ENCODE measurements at regions not wholly inside any gene's neighbourhood (a gene's known extent, or its start where the extent isn't known, plus 50 kb on each side); places are given as distances from the start of the nearest gene placed in this dataset.

DNA sequence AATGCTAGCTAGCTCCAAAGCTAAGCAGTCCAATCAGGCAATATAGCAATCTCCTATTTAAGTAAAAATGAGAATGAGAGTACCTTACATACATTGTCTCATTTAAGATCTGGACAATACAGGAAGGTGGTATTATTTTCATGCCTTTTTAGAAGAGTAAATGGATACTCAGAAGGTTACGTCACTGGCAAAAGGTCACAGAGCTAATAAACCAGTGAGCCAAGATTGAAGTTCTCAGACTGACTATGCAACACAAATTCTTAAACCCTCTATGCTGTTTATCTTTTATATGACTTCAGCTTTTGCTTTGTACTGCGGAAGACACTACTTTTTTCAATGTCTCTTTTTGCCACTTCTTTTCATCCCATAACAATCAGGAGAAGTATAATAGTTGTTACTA is 135.2 kb upstream of the PRL start:
- Histone ChIP-seq H3K4me1 (no peaks in the 10 kb centered on the region), H3K4me3 (no peak overlapping the region), H3K27me3 (no peaks in the 10 kb centered on the region), H3K27ac (no peak overlapping the region), H3K36me3 (no peaks in the 10 kb centered on the region), H3K9me3 (no peaks in the 10 kb centered on the region)
- DNase-seq (ENCODE audit: low spot score in 2 of 2) = no peak
- TF ChIP-seq POLR2A (IDR thresholded peaks at IDR 0.05) = no peak
- TF ChIP-seq, protein P1, sequence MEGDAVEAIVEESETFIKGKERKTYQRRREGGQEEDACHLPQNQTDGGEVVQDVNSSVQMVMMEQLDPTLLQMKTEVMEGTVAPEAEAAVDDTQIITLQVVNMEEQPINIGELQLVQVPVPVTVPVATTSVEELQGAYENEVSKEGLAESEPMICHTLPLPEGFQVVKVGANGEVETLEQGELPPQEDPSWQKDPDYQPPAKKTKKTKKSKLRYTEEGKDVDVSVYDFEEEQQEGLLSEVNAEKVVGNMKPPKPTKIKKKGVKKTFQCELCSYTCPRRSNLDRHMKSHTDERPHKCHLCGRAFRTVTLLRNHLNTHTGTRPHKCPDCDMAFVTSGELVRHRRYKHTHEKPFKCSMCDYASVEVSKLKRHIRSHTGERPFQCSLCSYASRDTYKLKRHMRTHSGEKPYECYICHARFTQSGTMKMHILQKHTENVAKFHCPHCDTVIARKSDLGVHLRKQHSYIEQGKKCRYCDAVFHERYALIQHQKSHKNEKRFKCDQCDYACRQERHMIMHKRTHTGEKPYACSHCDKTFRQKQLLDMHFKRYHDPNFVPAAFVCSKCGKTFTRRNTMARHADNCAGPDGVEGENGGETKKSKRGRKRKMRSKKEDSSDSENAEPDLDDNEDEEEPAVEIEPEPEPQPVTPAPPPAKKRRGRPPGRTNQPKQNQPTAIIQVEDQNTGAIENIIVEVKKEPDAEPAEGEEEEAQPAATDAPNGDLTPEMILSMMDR (IDR thresholded peaks at IDR 0.05) = no peak
- no peak for TF ChIP-seq EP300 (IDR thresholded peaks at IDR 0.05)
- WGBS, 2 donors = 95 to 97% methylated on average over 2 of the region's 2 CpGs

DNA sequence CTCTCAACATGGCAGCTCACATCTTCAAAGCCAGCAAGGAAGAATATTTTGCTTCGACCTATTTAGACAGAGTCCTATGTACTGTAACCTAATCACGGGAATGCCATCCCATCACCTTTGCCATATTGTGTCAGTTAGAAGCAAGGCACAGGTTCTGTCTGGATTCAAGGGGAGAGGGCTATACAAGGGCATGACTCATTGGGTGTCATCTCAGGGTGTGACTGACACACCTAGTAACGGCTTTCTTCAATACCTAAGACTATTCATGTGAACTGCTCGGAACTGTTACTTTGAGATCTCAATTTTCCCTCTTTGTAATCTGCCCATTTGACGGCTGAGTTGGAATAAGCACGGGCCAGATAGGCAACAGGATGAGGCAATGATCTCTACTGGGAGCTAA is 135.6 kb upstream of the HDGFL1 start:
- no peaks in the 10 kb centered on the region for H3K4me1 ChIP-seq
- TF ChIP-seq, protein P1 (IDR thresholded peaks at IDR 0.05) = no peak
- TF ChIP-seq EP300 (IDR thresholded peaks at IDR 0.05) (no peak), POLR2A (IDR thresholded peaks at IDR 0.05) (no peak)
- WGBS, 2 donors = 91 to 95% methylated on average over 6 of the region's 6 CpGs
- no peaks in the 10 kb centered on the region for H3K9me3 ChIP-seq
- H3K27ac ChIP-seq = no peak overlapping the region
- H3K27me3 ChIP-seq = no peaks in the 10 kb centered on the region
- no peak for DNase-seq (ENCODE audit: low spot score in 2 of 2)
- no peaks in the 10 kb centered on the region for H3K36me3 ChIP-seq
- H3K4me3 ChIP-seq = no peak overlapping the region

DNA sequence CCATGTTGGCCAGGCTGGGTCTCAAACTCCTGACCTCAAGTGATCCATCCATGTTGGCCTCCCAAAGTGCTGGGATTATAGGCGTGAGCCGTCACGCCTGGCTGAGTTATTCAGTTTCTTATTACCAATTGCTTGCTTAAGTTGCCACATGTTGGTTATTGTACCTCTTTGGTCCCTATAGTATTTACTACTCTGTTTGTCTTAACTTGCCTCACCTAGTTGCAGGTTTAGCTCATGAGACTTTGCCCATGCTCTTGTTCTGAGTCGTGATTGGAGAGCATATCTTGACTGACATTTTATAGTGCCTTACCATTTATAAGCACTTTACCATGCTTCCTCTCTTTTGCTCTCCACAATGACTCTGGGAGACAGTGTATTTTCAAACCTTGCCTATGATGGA is 134.2 kb upstream of the HDGFL1 start:
- Histone ChIP-seq H3K27me3 (no peaks in the 10 kb centered on the region), H3K4me3 (no peak overlapping the region), H3K4me1 (no peaks in the 10 kb centered on the region), H3K9me3 (no peaks in the 10 kb centered on the region), H3K27ac (no peak overlapping the region), H3K36me3 (no peaks in the 10 kb centered on the region)
- 85% methylated on average over 4 of the region's 4 CpGs for WGBS, 2 donors
- DNase-seq (ENCODE audit: low spot score in 2 of 2) = no peak
- TF ChIP-seq POLR2A (IDR thresholded peaks at IDR 0.05) = no peak
- TF ChIP-seq, protein P1 (IDR thresholded peaks at IDR 0.05) = no peak
- TF ChIP-seq EP300 (IDR thresholded peaks at IDR 0.05) = no peak

DNA sequence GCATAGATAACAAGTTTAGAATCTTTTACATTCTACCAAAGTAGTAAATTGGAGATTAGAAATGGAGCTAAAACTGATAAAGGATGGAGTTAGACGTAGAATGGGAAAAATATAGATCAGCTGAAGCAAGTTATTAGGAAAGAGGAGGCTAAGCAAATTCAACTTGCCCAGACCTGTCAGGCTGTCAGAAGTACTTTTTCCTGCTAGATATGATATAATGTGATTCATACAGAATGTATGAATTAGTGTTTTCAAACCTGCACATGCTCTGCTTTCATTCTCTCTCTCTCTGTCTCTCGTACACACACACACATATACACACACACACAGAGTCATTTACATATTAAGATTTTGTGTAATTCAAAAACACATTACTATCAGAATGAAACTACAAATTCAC is 133.2 kb upstream of the HDGFL1 start:
- no peaks in the 10 kb centered on the region for H3K36me3 ChIP-seq
- 95 to 96% methylated on average over 2 of the region's 2 CpGs for WGBS, 2 donors
- H3K27ac ChIP-seq = no peak overlapping the region
- TF ChIP-seq, protein P1 (IDR thresholded peaks at IDR 0.05) = no peak
- TF ChIP-seq POLR2A (IDR thresholded peaks at IDR 0.05) = no peak
- TF ChIP-seq EP300 (IDR thresholded peaks at IDR 0.05) = no peak
- H3K4me1 ChIP-seq = no peaks in the 10 kb centered on the region
- no peaks in the 10 kb centered on the region for H3K27me3 ChIP-seq
- no peaks in the 10 kb centered on the region for H3K9me3 ChIP-seq
- no peak overlapping the region for H3K4me3 ChIP-seq
- DNase-seq (ENCODE audit: low spot score in 2 of 2) = no peak

DNA sequence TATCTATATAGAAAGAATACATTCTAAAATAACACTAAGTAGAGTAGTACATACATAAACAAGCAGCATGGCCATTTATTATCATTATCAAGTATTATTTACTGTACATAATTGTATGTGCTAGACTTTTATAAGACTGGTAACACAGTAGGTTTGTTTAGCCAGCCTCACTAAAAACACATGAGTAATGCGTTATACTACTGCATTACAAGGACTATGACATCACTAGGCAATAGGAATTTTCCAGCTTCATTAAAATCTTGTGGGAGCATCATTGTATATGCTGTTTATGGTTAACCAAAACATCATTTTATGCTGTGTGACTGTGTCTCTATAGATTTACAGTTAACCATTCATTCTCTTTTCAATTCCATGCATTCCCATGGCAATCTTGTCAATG is 131.7 kb upstream of the HDGFL1 start:
- 68 to 83% methylated on average over 1 of the region's 1 CpG for WGBS, 2 donors
- Histone ChIP-seq H3K27me3 (no peaks in the 10 kb centered on the region), H3K4me1 (no peaks in the 10 kb centered on the region), H3K36me3 (no peaks in the 10 kb centered on the region), H3K9me3 (no peaks in the 10 kb centered on the region), H3K27ac (no peak overlapping the region), H3K4me3 (no peak overlapping the region)
- TF ChIP-seq POLR2A (IDR thresholded peaks at IDR 0.05) (no peak), EP300 (IDR thresholded peaks at IDR 0.05) (no peak)
- TF ChIP-seq, protein P1 (IDR thresholded peaks at IDR 0.05) = no peak
- no peak for DNase-seq (ENCODE audit: low spot score in 2 of 2)
